H1 (cell line): ENCODE measurements at regions not wholly inside any gene's neighbourhood (a gene's known extent, or its start where the extent isn't known, plus 50 kb on each side); places are given as distances from the start of the nearest gene placed in this dataset.

Source experiments
- TF ChIP-seq, protein P1 (sequence below), 3 experiments: IDR thresholded peaks; 1 replicate in 2 of 3; 2 replicates in 1 of 3; pipeline versions ENCODE4 v1.5.1 to v1.6.1; 2011; ENCODE audit warnings: low read length in 3 of 3, mild to moderate bottlenecking in 3 of 3, inconsistent platforms in 2 of 3, low read depth in 1 of 3, moderate library complexity in 1 of 3; ENCODE audit not compliant: insufficient read depth in 1 of 3; ENCODE audit errors: control extremely low read depth in 1 of 3

DNA sequence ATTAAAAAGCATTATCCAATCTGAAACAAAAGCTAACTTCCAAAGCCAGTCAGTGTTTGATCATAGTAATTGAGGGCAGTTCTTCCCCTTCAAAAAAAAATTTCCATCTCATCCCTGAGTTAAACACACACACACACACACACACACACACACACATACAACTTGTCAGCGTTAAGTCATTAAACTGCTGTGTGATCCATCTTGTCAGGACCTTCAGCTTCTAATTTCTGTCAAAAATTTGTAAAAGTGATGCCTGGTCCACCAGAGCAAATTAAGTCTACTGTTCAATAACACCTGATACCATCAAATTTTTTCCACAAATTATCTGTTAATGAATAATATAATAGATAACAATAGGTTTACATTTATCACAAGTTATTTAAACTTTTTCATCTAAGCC, 198.7 kb downstream of the GPX5 start (continued):
- TF ChIP-seq, protein P1, sequence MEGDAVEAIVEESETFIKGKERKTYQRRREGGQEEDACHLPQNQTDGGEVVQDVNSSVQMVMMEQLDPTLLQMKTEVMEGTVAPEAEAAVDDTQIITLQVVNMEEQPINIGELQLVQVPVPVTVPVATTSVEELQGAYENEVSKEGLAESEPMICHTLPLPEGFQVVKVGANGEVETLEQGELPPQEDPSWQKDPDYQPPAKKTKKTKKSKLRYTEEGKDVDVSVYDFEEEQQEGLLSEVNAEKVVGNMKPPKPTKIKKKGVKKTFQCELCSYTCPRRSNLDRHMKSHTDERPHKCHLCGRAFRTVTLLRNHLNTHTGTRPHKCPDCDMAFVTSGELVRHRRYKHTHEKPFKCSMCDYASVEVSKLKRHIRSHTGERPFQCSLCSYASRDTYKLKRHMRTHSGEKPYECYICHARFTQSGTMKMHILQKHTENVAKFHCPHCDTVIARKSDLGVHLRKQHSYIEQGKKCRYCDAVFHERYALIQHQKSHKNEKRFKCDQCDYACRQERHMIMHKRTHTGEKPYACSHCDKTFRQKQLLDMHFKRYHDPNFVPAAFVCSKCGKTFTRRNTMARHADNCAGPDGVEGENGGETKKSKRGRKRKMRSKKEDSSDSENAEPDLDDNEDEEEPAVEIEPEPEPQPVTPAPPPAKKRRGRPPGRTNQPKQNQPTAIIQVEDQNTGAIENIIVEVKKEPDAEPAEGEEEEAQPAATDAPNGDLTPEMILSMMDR (IDR thresholded peaks at IDR 0.05; ENCODE audit: control extremely low read depth in 1 of 3, insufficient read depth in 1 of 3, low read depth in 1 of 3, low read length in 3 of 3), result no peak
